ENCODE measurements at regions not wholly inside any gene's neighbourhood (a gene's known extent, or its start where the extent isn't known, plus 50 kb on each side); places are given as distances from the start of the nearest gene placed in this dataset.

DNA sequence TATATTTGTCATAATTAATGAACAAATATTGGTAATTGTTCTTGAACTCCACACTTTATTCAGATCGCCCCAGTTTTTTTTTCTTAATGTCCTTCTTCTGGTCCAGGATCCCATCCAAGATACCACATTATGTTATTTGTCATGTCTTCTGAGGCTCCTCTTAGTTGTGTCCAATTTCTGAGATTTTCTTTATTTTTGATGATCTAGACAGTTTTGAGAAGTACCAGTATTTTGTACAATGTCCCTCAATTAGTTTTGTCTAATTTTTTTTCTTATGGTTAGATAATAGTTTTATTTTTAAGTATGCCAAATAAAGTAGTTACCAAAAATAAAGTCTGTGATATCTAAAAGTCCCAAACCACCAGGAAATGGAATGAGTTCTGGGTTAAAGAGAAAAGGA, 440.8 kb upstream of the ATP2B1 start:
- TF ChIP-seq EZH2 (IDR thresholded peaks at IDR 0.05; ENCODE audit: low read length, missing control alignments) = no peak
- TF ChIP-seq, protein P1, sequence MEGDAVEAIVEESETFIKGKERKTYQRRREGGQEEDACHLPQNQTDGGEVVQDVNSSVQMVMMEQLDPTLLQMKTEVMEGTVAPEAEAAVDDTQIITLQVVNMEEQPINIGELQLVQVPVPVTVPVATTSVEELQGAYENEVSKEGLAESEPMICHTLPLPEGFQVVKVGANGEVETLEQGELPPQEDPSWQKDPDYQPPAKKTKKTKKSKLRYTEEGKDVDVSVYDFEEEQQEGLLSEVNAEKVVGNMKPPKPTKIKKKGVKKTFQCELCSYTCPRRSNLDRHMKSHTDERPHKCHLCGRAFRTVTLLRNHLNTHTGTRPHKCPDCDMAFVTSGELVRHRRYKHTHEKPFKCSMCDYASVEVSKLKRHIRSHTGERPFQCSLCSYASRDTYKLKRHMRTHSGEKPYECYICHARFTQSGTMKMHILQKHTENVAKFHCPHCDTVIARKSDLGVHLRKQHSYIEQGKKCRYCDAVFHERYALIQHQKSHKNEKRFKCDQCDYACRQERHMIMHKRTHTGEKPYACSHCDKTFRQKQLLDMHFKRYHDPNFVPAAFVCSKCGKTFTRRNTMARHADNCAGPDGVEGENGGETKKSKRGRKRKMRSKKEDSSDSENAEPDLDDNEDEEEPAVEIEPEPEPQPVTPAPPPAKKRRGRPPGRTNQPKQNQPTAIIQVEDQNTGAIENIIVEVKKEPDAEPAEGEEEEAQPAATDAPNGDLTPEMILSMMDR (conservative IDR thresholded peaks at IDR 0.05 in 1 of 2, IDR thresholded peaks at IDR 0.05 in 1 of 2; ENCODE audit: low read depth in 1 of 2, low read length in 2 of 2) = no peak
- no peak overlapping the region for H3K4me2 ChIP-seq (ENCODE audit: extremely low read depth, insufficient read depth, low read length)
- H3K9ac ChIP-seq (ENCODE audit: insufficient read depth, low read length) = no peak overlapping the region
- no peaks in the 10 kb centered on the region for H3K9me3 ChIP-seq (ENCODE audit: control insufficient read depth, insufficient read depth, low read depth, low read length)
- no peaks in the 10 kb centered on the region for H3K27me3 ChIP-seq (ENCODE audit: control insufficient read depth, insufficient read depth, low read length)
- no peak overlapping the region for H3K4me3 ChIP-seq (replicated peaks in 1 of 4; ENCODE audit: control extremely low read depth in 1 of 4, insufficient read depth in 1 of 4, low read depth in 3 of 4, low read length in 4 of 4)
- no peaks in the 10 kb centered on the region for H3K79me2 ChIP-seq (ENCODE audit: control insufficient read depth, insufficient read depth, low read length)
- no peaks in the 10 kb centered on the region for H3K36me3 ChIP-seq (ENCODE audit: control insufficient read depth, insufficient read depth, low read length)
- DNase-seq (ENCODE audit: low read depth in 2 of 2) = no peak
- H4K20me1 ChIP-seq (ENCODE audit: control insufficient read depth, extremely low read depth, insufficient read depth, low read length) = no peaks in the 10 kb centered on the region
- no peak overlapping the region for H3K27ac ChIP-seq (ENCODE audit: insufficient read depth, low read length)
- H3K4me1 ChIP-seq (ENCODE audit: control insufficient read depth, extremely low read depth, insufficient read depth, low read length) = no peaks in the 10 kb centered on the region
- H2AFZ ChIP-seq (ENCODE audit: low read length) = no peak overlapping the region

DNA sequence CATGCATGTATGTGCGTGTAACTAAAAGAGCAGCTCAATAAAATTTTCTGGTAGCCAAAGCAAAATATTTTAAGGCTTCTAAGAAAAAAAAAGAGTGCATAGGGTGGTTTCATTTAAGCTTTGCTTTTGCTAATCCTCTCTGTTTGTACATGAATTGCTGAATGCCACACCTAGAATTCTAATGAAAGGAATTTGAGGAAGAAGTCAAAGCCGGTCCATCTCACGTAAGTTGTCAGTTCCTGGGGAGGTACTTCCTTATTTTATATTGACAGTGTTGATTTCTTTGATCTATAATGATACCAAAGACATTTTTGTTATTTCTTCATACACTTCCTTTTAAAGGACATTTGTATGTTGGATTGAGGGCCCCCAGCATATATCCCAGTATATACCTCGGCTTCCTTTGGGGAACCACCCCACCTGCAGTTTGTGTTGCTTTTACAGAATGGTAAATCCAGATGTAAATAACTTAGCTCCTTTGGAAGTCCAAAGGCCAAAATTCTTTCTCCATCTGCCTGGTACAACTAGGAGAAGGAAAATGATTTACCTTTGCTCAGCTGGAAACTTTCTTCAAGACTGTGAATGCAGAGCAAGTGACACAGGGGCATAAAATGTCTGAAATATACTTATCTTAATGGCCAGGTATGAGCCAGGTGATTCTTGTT, 420.9 kb upstream of the ATP2B1 start:
- Histone ChIP-seq H3K79me2 (ENCODE audit: control insufficient read depth, insufficient read depth, low read length) (no peaks in the 10 kb centered on the region), H3K9me3 (ENCODE audit: control insufficient read depth, insufficient read depth, low read depth, low read length) (no peaks in the 10 kb centered on the region), H3K27me3 (ENCODE audit: control insufficient read depth, insufficient read depth, low read length) (no peaks in the 10 kb centered on the region), H3K36me3 (ENCODE audit: control insufficient read depth, insufficient read depth, low read length) (no peaks in the 10 kb centered on the region), H3K9ac (ENCODE audit: insufficient read depth, low read length) (no peak overlapping the region), H3K4me1 (ENCODE audit: control insufficient read depth, extremely low read depth, insufficient read depth, low read length) (no peaks in the 10 kb centered on the region), H2AFZ (ENCODE audit: low read length) (no peak overlapping the region), H3K4me3 (replicated peaks in 1 of 4; ENCODE audit: control extremely low read depth in 1 of 4, insufficient read depth in 1 of 4, low read depth in 3 of 4, low read length in 4 of 4) (no peak overlapping the region), H3K4me2 (ENCODE audit: extremely low read depth, insufficient read depth, low read length) (no peak overlapping the region), H4K20me1 (ENCODE audit: control insufficient read depth, extremely low read depth, insufficient read depth, low read length) (no peaks in the 10 kb centered on the region), H3K27ac (ENCODE audit: insufficient read depth, low read length) (no peak overlapping the region)
- no peak for DNase-seq (ENCODE audit: low read depth in 2 of 2)
- TF ChIP-seq, protein P1 (conservative IDR thresholded peaks at IDR 0.05 in 1 of 2, IDR thresholded peaks at IDR 0.05 in 1 of 2; ENCODE audit: low read depth in 1 of 2, low read length in 2 of 2) = no peak
- TF ChIP-seq EZH2 (IDR thresholded peaks at IDR 0.05; ENCODE audit: low read length, missing control alignments) = no peak

DNA sequence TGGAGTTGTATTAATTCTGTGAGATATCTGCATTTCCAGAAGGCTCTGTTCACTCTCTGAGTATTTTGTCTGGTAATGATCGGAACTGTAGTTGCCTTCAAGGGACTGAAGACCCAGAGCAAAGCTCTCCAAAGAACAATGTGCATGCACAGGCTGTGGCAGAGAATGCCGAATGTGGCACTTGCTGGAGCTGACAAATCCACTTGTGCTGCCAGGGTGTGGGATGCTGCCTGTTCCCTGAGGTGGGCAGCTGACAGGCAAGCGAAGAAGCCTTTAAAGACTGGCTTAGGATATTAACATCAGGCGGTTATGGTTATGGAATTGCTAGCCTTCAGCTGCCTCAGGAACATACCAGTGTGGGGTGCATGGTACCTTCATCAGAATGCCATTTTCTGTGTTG, 419.9 kb upstream of the ATP2B1 start:
- no peaks in the 10 kb centered on the region for H3K36me3 ChIP-seq (ENCODE audit: control insufficient read depth, insufficient read depth, low read length)
- H3K79me2 ChIP-seq (ENCODE audit: control insufficient read depth, insufficient read depth, low read length) = no peaks in the 10 kb centered on the region
- no peaks in the 10 kb centered on the region for H3K4me1 ChIP-seq (ENCODE audit: control insufficient read depth, extremely low read depth, insufficient read depth, low read length)
- H2AFZ ChIP-seq (ENCODE audit: low read length) = no peak overlapping the region
- no peak overlapping the region for H3K9ac ChIP-seq (ENCODE audit: insufficient read depth, low read length)
- H3K9me3 ChIP-seq (ENCODE audit: control insufficient read depth, insufficient read depth, low read depth, low read length) = no peaks in the 10 kb centered on the region
- no peaks in the 10 kb centered on the region for H3K27me3 ChIP-seq (ENCODE audit: control insufficient read depth, insufficient read depth, low read length)
- no peak overlapping the region for H3K4me2 ChIP-seq (ENCODE audit: extremely low read depth, insufficient read depth, low read length)
- TF ChIP-seq, protein P1 (conservative IDR thresholded peaks at IDR 0.05 in 1 of 2, IDR thresholded peaks at IDR 0.05 in 1 of 2; ENCODE audit: low read depth in 1 of 2, low read length in 2 of 2) = no peak
- no peak for TF ChIP-seq EZH2 (IDR thresholded peaks at IDR 0.05; ENCODE audit: low read length, missing control alignments)
- H4K20me1 ChIP-seq (ENCODE audit: control insufficient read depth, extremely low read depth, insufficient read depth, low read length) = no peaks in the 10 kb centered on the region
- DNase-seq (ENCODE audit: low read depth in 2 of 2) = no peak
- H3K4me3 ChIP-seq (replicated peaks in 1 of 4; ENCODE audit: control extremely low read depth in 1 of 4, insufficient read depth in 1 of 4, low read depth in 3 of 4, low read length in 4 of 4) = no peak overlapping the region
- no peak overlapping the region for H3K27ac ChIP-seq (ENCODE audit: insufficient read depth, low read length)
